Tibial nerve (tissue), 4 donors: ENCODE measurements at regions not wholly inside any gene's neighbourhood (a gene's known extent, or its start where the extent isn't known, plus 50 kb on each side); places are given as distances from the start of the nearest gene placed in this dataset.

ENCODE experiments used
- EP300 ChIP-seq, 2 donors: sonication (generic); formaldehyde crosslinking; IDR thresholded peaks; one replicate each; pipeline ENCODE4 v1.6.1; 2017; ENCODE audit warnings: antibody characterized with exemption in 2 of 2, mild to moderate bottlenecking in 1 of 2
- POLR2A ChIP-seq, 2 donors: fragments of 450-650 bp; IDR thresholded peaks; one replicate each; pipeline ENCODE4 v1.6.1; 2017; ENCODE audit warnings: antibody characterized with exemption in 2 of 2, mild to moderate bottlenecking in 2 of 2, moderate library complexity in 2 of 2
- TF ChIP-seq, protein P1 (sequence below), 5 experiments: fragments of 200-600 bp in 3 of 5; fragments of 450-650 bp in 2 of 5; sonication (generic) in 3 of 5; IDR thresholded peaks; one replicate each; pipeline ENCODE4 v1.5.1; 2016 to 2019; ENCODE audit warnings: antibody characterized with exemption in 5 of 5, mild to moderate bottlenecking in 3 of 5, moderate library complexity in 2 of 5

DNA sequence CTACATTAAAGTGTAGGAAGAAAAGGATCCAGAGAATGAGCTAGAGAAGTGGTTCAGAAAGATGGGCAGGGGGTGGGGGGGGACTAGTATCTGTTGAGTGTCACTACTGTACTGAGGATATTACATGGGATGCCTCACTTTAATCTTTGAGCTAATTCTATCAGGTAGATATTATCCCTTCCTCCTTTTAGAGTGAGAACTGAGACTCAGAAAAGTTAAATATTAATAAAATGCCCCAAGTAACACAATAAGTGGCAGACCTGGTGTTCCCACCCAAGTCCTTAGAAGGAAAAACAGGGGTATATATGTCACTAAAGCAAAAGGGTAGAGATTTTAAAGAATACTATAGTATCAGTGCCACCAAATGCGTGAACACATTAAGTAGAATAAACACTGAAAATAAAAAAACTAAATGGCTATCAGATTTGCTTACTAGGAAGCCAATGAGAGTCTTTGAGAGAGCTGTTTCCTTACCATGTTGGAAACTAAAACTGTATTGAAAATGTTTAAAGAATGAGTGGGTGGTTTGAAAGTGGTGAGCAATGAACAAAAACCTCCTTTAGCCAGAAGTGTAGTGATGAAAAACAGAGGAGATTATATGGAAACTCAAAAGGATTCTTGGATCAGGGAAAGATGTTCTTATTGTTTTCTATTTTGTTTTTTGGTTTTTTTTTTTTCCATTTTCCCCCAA is 230.8 kb downstream of the BARHL2 start:
- TF ChIP-seq, protein P1, sequence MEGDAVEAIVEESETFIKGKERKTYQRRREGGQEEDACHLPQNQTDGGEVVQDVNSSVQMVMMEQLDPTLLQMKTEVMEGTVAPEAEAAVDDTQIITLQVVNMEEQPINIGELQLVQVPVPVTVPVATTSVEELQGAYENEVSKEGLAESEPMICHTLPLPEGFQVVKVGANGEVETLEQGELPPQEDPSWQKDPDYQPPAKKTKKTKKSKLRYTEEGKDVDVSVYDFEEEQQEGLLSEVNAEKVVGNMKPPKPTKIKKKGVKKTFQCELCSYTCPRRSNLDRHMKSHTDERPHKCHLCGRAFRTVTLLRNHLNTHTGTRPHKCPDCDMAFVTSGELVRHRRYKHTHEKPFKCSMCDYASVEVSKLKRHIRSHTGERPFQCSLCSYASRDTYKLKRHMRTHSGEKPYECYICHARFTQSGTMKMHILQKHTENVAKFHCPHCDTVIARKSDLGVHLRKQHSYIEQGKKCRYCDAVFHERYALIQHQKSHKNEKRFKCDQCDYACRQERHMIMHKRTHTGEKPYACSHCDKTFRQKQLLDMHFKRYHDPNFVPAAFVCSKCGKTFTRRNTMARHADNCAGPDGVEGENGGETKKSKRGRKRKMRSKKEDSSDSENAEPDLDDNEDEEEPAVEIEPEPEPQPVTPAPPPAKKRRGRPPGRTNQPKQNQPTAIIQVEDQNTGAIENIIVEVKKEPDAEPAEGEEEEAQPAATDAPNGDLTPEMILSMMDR (IDR thresholded peaks at IDR 0.05): no peak
- TF ChIP-seq POLR2A (IDR thresholded peaks at IDR 0.05): no peak
- no peak for TF ChIP-seq EP300 (IDR thresholded peaks at IDR 0.05)
